GM12891 (cell line): ENCODE measurements at regions not wholly inside any gene's neighbourhood (a gene's known extent, or its start where the extent isn't known, plus 50 kb on each side); places are given as distances from the start of the nearest gene placed in this dataset.

Source experiments
- POLR2A ChIP-seq: IDR thresholded peaks from 2 replicates; pipeline ENCODE4 v1.6.1; 2011; ENCODE audit warnings: low read depth, low read length, control low read depth
- POLR2AphosphoS5 ChIP-seq: IDR thresholded peaks from 2 replicates; pipeline ENCODE4 v1.6.1; 2011; ENCODE audit warnings: low read depth, low read length, control low read depth
- TAF1 ChIP-seq: IDR thresholded peaks from 2 replicates; pipeline ENCODE4 v1.6.1; 2011; ENCODE audit warnings: low read depth, low read length, control low read depth

- no peak for TF ChIP-seq POLR2A
- TF ChIP-seq POLR2AphosphoS5: no peak
- no peak for TF ChIP-seq TAF1
Measured at GRCh38 chr13:80033286-80033685, 307.6 kb downstream of the SPRY2 start.
